Hepatocyte (in vitro differentiated cells): ENCODE measurements at regions not wholly inside any gene's neighbourhood (a gene's known extent, or its start where the extent isn't known, plus 50 kb on each side); places are given as distances from the start of the nearest gene placed in this dataset.

Source experiments
- CTCF ChIP-seq: fragments of 200-600 bp; sonication (generic); IDR thresholded peaks from 2 replicates; pipeline ENCODE4 v1.5.1; 2016; ENCODE audit warnings: antibody characterized with exemption, mild to moderate bottlenecking; ENCODE audit not compliant: poor library complexity
- EZH2 ChIP-seq: fragments of 200-600 bp; sonication (generic); IDR thresholded peaks from 2 replicates; pipeline ENCODE4 v1.6.1; 2016; ENCODE audit warnings: antibody characterized with exemption, mild to moderate bottlenecking, borderline replicate concordance

DNA sequence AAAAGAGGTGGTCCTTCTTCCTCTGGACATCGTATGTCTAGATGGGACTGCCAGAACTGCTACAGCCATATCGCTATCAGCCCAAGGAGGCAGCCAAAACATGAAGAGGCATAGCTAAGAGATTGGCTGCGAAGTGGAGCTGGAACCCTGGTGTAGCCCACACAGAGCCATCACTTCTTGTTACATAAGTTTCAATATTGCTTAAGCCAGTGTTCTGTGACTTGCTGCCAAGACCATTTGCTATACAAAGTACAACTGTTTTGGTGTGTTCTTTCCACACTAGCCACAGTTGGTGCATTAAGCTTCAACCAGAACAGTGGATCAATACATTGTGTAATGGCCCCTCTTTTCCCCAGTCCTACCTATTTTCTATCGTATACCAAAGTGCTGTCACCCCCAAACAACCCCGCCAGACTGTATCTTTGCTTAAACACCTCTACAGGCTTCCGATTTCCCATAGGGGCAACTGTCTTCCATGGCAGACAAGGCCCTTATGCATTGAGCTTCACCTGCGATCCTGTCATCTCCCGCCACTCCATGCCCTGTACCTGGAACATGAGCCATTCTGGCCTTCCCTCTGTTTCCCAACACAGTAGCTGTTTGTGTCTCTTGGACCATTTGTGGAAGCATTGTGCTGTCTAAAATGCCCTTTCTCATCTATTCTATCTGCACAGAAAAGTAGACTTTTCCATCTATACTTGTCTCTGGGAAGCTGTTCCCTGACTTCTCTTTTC lies 241.8 kb downstream of the TTLL7 start:
- no peak for TF ChIP-seq CTCF
- no peak for TF ChIP-seq EZH2
